Stimulated activated naive CD4-positive, alpha-beta T cell treated with Interleukin-2 at 50 U/mL for 16 hours (primary cell): ENCODE measurements at regions not wholly inside any gene's neighbourhood (a gene's known extent, or its start where the extent isn't known, plus 50 kb on each side); places are given as distances from the start of the nearest gene placed in this dataset.
"Not testable (repeated sequence)": the region's sequence is repeated elsewhere in the genome, so short reads cannot be mapped to it uniquely, and the experiment has no call there.

Experiments used
- DNase-seq: peaks from one replicate; lab custom pipeline; 2025; lab: John Stamatoyannopoulos, UW

GRCh38 chr12:89155826-89156225 lies 196.5 kb downstream of the DUSP6 start:
- no peak for DNase-seq

DNA sequence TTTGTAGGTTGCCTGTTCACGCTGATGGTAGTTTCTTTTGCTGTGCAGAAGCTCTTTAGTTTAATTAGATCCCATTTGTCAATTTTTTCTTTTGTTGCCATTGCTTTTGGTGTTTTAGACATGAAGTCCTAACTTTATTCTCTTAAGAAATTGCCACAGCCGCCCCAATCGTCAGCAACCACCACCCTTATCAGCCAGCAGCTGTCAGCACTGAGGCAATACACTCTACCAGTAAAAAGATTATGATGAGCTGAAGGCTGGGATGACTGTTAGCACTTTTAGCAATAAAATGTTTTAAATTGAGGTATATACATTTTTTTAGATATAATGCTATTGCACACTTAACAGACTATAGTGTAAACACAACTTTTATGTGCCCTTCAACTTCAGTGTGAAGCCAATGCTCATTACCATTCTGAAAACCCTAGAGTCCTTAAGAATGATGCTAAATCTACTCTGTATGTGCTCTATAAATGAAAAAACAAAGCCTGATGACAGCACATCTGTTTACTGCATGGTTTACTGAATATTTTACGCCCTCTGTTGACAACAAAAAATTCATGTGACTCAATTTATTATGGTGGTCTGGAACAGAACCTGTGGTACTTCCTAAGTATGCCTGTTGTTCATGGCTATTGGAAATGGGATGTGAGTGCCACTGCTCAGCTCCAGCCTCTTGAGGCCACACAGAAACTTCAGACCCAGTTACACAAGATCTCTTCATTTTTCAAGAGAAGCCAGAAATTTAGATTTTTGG lies 197.4 kb downstream of the DUSP6 start:
- no peak for DNase-seq

- no peak for DNase-seq
These were observed 199.0 kb downstream of the DUSP6 start for GRCh38 chr12:89153341-89153740.

DNA sequence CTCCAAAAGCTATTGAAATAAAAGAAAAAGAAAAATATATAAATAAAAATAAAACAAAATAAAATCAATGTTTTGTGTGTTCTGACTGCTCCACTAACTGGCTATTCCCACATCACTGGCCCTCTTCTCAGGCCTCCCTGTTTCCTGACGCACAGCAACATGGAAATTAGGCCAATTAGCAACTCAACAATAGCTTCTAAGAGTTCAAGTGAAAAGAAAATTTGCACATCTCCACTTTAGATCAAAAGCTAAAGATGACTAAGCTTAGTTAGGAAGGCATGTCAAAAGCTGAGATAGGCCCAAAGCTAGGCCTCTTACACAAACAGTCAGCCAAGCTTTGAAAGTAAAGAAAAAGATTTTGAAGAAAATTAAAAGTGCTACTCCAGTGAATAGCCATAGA lies 200.8 kb downstream of the DUSP6 start:
- DNase-seq: no peak

- DNase-seq: not testable (repeated sequence)
These were observed 201.5 kb downstream of the DUSP6 start for GRCh38 chr12:89150789-89151188.

DNA sequence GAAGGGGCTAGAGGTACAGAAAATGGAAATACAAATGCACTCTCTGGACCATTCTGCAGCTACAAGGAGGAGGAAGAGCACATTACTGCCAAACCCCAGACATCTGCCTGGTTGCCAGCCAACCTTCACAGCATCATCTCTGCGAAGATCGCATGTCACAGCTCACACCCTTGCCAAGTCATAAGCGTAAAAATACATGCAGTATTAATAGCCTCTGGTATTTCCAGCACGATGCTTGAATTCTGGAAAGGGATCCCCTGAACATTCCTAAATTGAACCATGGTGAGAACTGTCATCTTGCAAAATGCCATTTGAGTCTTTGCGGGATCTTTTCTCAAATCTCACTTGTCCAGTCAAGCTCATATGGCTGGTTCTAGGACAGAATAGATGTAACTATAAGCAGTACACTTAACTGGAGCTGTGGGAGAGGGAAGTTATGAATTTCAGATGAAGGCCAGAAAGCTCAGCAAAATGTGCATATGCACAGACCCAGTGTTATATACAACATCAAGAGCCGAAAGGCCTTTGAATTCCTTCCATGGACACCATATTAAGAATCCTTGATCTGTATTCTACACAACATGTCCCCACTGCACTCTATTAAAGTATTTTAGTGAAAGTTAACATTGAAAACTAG lies 211.6 kb downstream of the DUSP6 start:
- DNase-seq: no peak

DNA sequence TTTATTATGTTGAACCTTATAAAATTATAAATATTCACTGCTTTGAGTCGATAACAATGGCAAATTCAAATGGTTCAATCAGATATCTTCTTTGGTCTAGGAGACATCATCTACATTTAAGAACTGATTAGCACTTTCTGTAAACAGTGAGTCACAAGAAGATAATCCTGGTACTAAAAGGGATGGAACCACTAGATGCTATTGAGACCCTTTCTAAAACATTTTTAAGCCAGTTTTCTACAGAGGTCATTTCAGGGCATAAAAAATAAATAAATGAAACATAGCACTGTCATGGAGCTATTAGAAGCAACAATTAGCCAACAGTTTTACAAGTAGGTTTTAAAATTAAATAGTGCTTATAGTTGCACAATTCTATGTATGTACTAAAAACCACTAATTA lies 212.2 kb downstream of the DUSP6 start:
- DNase-seq: no peak

- DNase-seq: no peak
These were observed 212.9 kb downstream of the DUSP6 start for GRCh38 chr12:89139390-89139789.

- DNase-seq: no peak
These were observed 214.1 kb downstream of the DUSP6 start for GRCh38 chr12:89138048-89138852.

- DNase-seq: no peak
These were observed 216.2 kb downstream of the DUSP6 start for GRCh38 chr12:89135976-89136634.

DNA sequence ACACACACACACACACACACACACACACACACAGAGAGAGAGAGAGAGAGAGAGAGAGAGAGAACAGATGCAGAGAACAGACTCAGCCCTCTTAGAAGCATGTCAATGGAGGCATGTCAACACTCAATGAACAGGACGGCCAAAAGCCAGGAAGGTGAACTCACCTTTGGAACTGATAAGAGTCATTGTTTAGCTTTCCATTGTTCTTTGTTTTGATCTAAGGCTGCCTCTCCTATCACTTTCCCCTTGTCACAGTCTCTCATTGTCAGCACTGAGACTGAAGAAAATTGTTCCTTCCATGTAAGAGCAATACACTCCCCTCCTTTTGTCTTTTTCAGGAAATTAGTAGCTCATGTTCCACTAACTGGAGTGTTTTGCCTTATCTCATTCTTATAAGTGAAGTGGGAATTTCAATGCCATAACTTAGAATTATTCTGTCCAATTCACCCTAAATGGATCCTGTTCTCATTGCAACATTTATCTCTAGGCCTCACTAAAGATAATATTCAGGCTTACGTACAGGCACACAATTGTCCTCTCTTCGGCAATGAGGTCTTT lies 218.0 kb downstream of the DUSP6 start:
- no peak for DNase-seq

- no peak for DNase-seq
These were observed 223.0 kb downstream of the DUSP6 start for GRCh38 chr12:89129167-89129870.

DNA sequence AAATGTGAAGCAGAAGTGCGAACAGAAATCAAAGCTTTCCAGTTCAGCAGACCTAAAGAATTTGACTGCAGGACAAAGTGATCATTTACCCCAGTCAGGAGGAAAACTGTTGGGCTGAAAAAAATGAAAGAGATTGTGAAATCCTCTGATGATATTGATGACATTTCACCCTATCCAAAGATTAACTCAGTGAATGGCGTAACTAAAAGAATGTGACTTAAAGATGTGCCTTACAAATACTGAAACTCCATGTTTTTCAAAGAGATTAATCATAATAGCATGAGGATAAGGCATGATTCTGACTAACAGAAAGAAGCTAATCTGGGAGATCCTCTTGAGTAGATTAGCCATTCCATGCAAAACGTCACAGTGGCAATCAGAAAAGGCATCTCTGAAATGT lies 225.6 kb downstream of the DUSP6 start:
- no peak for DNase-seq

- no peak for DNase-seq
These were observed 229.4 kb downstream of the DUSP6 start for GRCh38 chr12:89122852-89123251.

GRCh38 chr12:89117448-89118034 lies 234.8 kb downstream of the DUSP6 start:
- DNase-seq: no peak

GRCh38 chr12:89111964-89112363 lies 240.3 kb downstream of the DUSP6 start:
- no peak for DNase-seq

- no peak for DNase-seq
These were observed 244.0 kb downstream of the DUSP6 start for GRCh38 chr12:89108265-89108664.

- DNase-seq: no peak
These were observed 245.4 kb downstream of the DUSP6 start for GRCh38 chr12:89106950-89107349.

DNA sequence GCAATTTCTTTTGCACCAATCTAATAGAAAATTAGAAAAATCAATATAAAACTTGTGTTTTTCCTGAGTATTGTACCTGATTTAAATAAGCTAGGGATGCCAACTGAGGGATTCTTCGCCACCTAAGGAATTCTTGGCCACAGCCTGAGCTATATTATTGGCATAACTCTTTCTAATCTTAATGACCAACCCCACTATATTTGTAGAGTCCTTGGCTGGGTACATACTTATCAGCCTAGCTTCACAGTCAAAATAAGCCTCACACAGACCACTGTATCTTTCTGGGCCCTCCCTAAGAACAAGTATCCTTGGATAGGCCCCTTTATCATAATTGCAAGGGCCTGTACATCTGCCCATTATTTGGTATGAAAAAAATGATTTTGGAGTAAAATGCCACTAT lies 247.1 kb downstream of the DUSP6 start:
- no peak for DNase-seq

GRCh38 chr12:89103831-89104230 lies 248.5 kb downstream of the DUSP6 start:
- no peak for DNase-seq

GRCh38 chr12:89101440-89101839 lies 250.9 kb downstream of the DUSP6 start:
- no peak for DNase-seq
